ENCODE measurements at regions not wholly inside any gene's neighbourhood (a gene's known extent, or its start where the extent isn't known, plus 50 kb on each side); places are given as distances from the start of the nearest gene placed in this dataset.
"Not testable (repeated sequence)": the region's sequence is repeated elsewhere in the genome, so short reads cannot be mapped to it uniquely, and the experiment has no call there.

DNA sequence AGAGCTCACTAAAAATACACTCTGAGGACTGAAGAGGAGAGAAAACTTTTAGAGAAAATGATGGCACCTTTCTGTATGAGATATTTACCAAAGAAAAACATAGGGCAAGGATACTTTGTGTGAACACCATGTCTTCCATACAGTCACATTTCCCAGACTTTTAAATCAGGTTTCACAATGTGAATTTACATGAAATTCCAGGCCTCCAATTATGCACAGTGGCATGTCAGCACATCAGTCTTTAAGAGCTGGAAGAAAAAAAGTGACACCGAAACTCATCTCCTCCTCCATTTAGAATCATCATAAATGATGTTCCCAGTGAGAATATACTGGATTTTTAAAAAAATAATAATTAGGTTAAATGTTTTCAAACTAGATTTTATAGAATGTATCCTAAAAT is 232.2 kb upstream of the UBASH3B start:
- no CpG with 5 or more reads among the region's 1 CpG for WGBS (ENCODE audit: insufficient coverage, low lambda C conversion rate)
- no peaks in the 10 kb centered on the region for H3K9me3 ChIP-seq (ENCODE audit: control insufficient read depth, low read depth, low read length)
- H3K4me3 ChIP-seq (ENCODE audit: low read length), result no peak overlapping the region
- no peak overlapping the region for H3K27ac ChIP-seq (ENCODE audit: low read length)
- H3K27me3 ChIP-seq (ENCODE audit: control insufficient read depth, insufficient read depth, low read length), result no peaks in the 10 kb centered on the region
- no peaks in the 10 kb centered on the region for H3K4me1 ChIP-seq (ENCODE audit: control insufficient read depth, insufficient read depth, low read length)
- H3K36me3 ChIP-seq (ENCODE audit: control insufficient read depth, insufficient read depth, low read length), result no peaks in the 10 kb centered on the region
- DNase-seq, result no peak

DNA sequence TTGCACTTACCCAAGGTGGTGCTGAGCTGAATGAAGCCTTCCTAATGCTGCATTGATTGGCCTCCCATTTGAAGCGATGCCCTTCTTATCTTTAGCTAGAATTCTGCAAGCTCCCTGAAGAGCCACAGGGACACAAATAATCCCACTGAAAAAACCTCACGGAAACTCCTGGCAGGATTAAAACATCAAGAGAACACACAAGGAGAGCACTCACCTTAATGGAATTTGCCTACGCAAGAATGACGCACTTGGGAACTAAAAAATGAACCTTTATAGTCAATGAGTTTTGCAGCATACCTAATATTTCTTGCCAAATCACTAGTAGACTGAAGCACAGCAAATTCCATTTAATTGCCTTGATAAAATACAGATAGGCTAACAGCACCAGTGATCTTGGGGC is 232.8 kb upstream of the UBASH3B start:
- Histone ChIP-seq H3K9me3 (ENCODE audit: control insufficient read depth, low read depth, low read length) (no peaks in the 10 kb centered on the region), H3K4me1 (ENCODE audit: control insufficient read depth, insufficient read depth, low read length) (no peaks in the 10 kb centered on the region), H3K27ac (ENCODE audit: low read length) (no peak overlapping the region), H3K27me3 (ENCODE audit: control insufficient read depth, insufficient read depth, low read length) (no peaks in the 10 kb centered on the region), H3K4me3 (ENCODE audit: low read length) (no peak overlapping the region), H3K36me3 (ENCODE audit: control insufficient read depth, insufficient read depth, low read length) (no peaks in the 10 kb centered on the region)
- WGBS (ENCODE audit: insufficient coverage, low lambda C conversion rate), result 90% methylated on average over 2 of the region's 4 CpGs
- no peak for DNase-seq

DNA sequence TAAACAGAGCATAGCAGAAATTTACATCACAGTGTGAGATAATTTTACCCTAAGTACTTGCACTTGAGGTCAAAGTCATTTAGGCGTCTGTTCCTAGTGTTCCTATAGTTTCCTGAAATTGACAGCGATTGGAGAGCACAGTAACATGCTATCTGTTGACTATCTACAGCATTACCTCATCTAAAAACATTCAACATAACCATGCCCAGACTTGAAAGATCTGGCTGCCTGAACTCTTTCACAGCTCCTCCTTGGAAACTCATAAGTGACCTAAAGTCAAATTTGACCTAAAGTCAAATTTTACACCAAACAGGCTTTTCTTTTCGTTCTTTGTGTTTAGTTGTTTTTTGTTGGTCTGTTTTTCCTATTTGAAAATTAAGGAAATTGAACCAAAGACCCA is 233.8 kb upstream of the UBASH3B start:
- H3K4me3 ChIP-seq (ENCODE audit: low read length), result no peak overlapping the region
- no peaks in the 10 kb centered on the region for H3K27me3 ChIP-seq (ENCODE audit: control insufficient read depth, insufficient read depth, low read length)
- H3K27ac ChIP-seq (ENCODE audit: low read length), result no peak overlapping the region
- no peaks in the 10 kb centered on the region for H3K9me3 ChIP-seq (ENCODE audit: control insufficient read depth, low read depth, low read length)
- no peak for DNase-seq
- H3K4me1 ChIP-seq (ENCODE audit: control insufficient read depth, insufficient read depth, low read length), result no peaks in the 10 kb centered on the region
- H3K36me3 ChIP-seq (ENCODE audit: control insufficient read depth, insufficient read depth, low read length), result no peaks in the 10 kb centered on the region
- WGBS (ENCODE audit: insufficient coverage, low lambda C conversion rate), result 60% methylated on average over 1 of the region's 3 CpGs

DNA sequence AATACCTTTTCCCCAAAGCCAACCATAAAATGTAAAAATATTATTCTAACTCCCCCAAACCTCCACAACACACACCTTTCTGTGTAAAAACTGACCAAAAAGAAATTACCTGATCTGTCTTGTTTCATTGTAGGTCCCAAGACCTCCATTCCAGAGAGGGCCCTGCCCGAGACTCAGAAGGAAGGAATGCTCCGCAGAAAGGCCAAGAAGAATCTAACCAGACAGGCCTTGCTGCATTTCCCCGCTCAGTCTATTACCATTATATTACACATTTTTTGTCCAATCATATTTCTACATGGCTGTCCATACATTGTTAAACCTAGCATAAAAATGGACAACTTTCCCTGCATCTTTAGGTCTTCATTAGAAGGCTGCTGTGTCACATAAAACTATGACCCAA is 237.5 kb upstream of the UBASH3B start:
- H3K9me3 ChIP-seq (ENCODE audit: control insufficient read depth, low read depth, low read length), result peaks cover 8% of the 10 kb centered on the region
- no peaks in the 10 kb centered on the region for H3K4me1 ChIP-seq (ENCODE audit: control insufficient read depth, insufficient read depth, low read length)
- no CpG with 5 or more reads among the region's 3 CpGs for WGBS (ENCODE audit: insufficient coverage, low lambda C conversion rate)
- no peak for DNase-seq
- H3K27me3 ChIP-seq (ENCODE audit: control insufficient read depth, insufficient read depth, low read length), result no peaks in the 10 kb centered on the region
- H3K4me3 ChIP-seq (ENCODE audit: low read length), result no peak overlapping the region
- H3K27ac ChIP-seq (ENCODE audit: low read length), result no peak overlapping the region
- no peaks in the 10 kb centered on the region for H3K36me3 ChIP-seq (ENCODE audit: control insufficient read depth, insufficient read depth, low read length)

DNA sequence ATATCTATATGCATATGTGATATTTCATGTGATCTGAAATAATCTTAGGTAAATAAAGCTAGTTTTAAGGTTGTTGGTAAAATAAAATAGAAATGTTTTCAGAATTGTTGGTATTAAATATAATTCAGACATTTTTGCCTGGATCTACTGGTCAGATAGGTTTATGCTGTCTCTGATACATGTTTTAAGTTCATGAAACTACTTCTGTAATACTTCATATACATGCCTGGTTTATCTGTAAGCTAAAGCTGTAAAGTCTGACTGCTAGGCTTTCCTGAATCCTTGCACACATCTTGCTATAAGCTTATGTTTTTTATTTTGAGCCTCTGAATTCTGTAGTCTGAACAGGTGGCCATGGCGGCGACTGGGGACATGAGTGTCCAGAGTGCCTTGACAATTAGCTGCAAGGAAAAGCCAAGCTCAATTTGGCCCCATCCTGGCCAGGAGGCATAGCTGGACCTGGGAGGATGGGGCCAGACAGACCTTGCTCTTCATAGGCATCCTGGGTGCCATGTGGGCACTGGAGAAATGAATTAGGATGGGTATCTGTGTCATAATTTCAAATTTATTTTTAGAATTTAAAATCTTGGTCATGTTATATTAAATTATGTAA is 241.0 kb upstream of the UBASH3B start:
- Histone ChIP-seq H3K9me3 (ENCODE audit: control insufficient read depth, low read depth, low read length) (peaks cover 8% of the 10 kb centered on the region), H3K27ac (ENCODE audit: low read length) (no peak overlapping the region), H3K36me3 (ENCODE audit: control insufficient read depth, insufficient read depth, low read length) (no peaks in the 10 kb centered on the region), H3K4me3 (ENCODE audit: low read length) (no peak overlapping the region), H3K27me3 (ENCODE audit: control insufficient read depth, insufficient read depth, low read length) (no peaks in the 10 kb centered on the region), H3K4me1 (ENCODE audit: control insufficient read depth, insufficient read depth, low read length) (no peaks in the 10 kb centered on the region)
- no peak for DNase-seq
- no CpG with 5 or more reads among the region's 2 CpGs for WGBS (ENCODE audit: insufficient coverage, low lambda C conversion rate)

DNA sequence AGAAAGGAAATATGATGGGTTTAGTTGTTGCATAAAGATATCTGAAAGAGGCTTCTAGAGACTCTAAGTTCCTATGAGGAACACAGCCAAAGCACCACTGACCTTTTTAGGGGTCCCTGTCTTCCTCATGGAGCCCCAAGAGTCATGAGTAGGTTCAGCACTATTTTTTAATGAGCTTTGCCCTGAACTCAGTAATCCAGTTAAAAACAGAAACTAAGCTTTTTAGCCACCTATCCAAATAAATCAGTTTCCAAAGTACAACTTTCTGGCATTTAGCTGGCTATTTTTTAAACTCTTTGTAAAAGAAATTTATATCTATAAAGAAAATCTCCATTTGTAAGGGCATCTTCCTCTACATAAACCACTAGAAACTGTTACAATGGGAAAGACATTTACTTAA is 241.8 kb upstream of the UBASH3B start:
- H3K9me3 ChIP-seq (ENCODE audit: control insufficient read depth, low read depth, low read length), result peaks cover 8% of the 10 kb centered on the region
- no peaks in the 10 kb centered on the region for H3K36me3 ChIP-seq (ENCODE audit: control insufficient read depth, insufficient read depth, low read length)
- H3K27ac ChIP-seq (ENCODE audit: low read length), result no peak overlapping the region
- H3K4me1 ChIP-seq (ENCODE audit: control insufficient read depth, insufficient read depth, low read length), result no peaks in the 10 kb centered on the region
- no peak for DNase-seq
- H3K4me3 ChIP-seq (ENCODE audit: low read length), result no peak overlapping the region
- no peaks in the 10 kb centered on the region for H3K27me3 ChIP-seq (ENCODE audit: control insufficient read depth, insufficient read depth, low read length)

DNA sequence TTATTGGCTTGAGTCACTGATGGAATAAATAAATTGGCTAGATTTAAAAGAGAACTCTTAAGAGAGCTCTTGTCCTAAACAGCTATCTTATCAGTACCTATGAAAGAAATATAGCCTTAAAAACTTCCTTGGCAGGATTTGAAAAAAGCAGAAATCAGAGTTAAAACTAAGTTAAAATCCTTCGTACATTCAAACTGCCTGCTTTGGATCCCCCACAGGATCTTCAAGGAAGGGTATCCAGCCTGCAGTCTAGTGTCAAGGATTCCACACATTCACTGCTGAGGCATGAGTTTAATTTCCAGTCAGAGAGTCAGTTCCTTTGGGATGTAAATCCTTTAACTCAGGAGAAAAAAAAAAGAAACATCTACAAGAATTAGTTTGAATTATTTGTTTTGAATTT is 242.9 kb upstream of the UBASH3B start:
- Histone ChIP-seq H3K9me3 (ENCODE audit: control insufficient read depth, low read depth, low read length) (peaks cover 8% of the 10 kb centered on the region), H3K36me3 (ENCODE audit: control insufficient read depth, insufficient read depth, low read length) (no peaks in the 10 kb centered on the region), H3K27me3 (ENCODE audit: control insufficient read depth, insufficient read depth, low read length) (no peaks in the 10 kb centered on the region), H3K4me3 (ENCODE audit: low read length) (no peak overlapping the region), H3K27ac (ENCODE audit: low read length) (no peak overlapping the region), H3K4me1 (ENCODE audit: control insufficient read depth, insufficient read depth, low read length) (no peaks in the 10 kb centered on the region)
- no peak for DNase-seq
- WGBS (ENCODE audit: insufficient coverage, low lambda C conversion rate), result 100% methylated on average over 1 of the region's 1 CpG

DNA sequence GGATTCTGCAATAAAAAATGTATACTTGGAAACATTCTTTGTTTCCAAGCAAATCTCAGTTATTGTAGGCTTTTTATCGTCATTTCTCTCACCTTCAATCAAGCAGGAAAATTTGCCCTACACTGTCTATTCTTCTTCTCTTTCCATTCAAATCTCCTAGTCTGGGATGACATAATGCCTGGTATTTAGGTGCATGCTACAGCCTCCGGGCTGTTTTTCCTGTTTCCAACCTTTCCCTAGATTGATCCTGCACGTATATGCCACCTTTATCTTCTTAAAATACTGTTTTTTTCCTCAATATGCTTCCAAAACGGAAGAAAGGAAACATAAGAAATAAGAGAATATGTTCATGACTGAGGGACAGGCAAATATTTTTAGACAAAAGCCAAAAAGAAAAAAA is 249.1 kb upstream of the UBASH3B start:
- Histone ChIP-seq H3K27me3 (ENCODE audit: control insufficient read depth, insufficient read depth, low read length) (no peaks in the 10 kb centered on the region), H3K36me3 (ENCODE audit: control insufficient read depth, insufficient read depth, low read length) (no peaks in the 10 kb centered on the region), H3K4me1 (ENCODE audit: control insufficient read depth, insufficient read depth, low read length) (no peaks in the 10 kb centered on the region), H3K9me3 (ENCODE audit: control insufficient read depth, low read depth, low read length) (no peaks in the 10 kb centered on the region), H3K4me3 (ENCODE audit: low read length) (no peak overlapping the region), H3K27ac (ENCODE audit: low read length) (no peak overlapping the region)
- no peak for DNase-seq
- WGBS (ENCODE audit: insufficient coverage, low lambda C conversion rate), result 81% methylated on average over 4 of the region's 4 CpGs

DNA sequence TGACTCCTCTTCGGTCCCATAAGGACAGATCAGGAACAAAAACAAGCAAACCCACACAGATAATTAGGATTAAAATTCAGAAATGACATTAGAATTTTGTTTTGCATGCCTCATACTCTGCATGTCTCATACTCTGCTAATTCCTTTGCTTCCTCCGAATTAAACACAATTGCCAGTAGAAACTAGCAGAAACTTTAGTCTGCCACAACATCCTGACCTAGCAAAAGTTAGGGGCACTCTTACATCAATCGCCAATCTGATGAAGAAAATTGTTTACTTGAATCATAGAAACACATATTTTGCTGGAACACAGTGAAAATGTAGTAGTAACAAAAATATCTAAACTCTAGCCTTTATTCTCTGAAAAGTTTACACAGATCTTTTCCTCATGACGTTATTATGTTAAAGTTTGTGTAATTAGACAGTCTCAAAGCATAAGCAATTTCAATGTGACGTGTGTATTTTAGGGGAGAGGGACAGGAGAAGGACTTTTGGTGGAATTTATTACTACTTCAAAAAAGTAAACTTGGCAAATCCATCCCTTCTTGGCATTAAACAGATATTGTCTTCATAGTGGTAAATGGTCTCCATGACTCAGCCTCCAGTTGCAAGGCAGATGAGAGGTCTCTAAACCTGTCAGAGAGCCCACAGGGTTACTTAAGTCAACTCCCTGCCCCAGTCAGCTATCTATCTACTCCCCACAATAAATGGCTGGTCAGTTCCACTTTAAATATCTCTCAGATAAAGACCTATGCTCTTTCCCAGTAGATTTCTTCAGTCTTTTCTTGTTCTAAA is 249.8 kb upstream of the UBASH3B start:
- Histone ChIP-seq H3K27ac (ENCODE audit: low read length) (no peak overlapping the region), H3K27me3 (ENCODE audit: control insufficient read depth, insufficient read depth, low read length) (no peaks in the 10 kb centered on the region), H3K36me3 (ENCODE audit: control insufficient read depth, insufficient read depth, low read length) (no peaks in the 10 kb centered on the region), H3K4me3 (ENCODE audit: low read length) (no peak overlapping the region), H3K4me1 (ENCODE audit: control insufficient read depth, insufficient read depth, low read length) (no peaks in the 10 kb centered on the region), H3K9me3 (ENCODE audit: control insufficient read depth, low read depth, low read length) (no peaks in the 10 kb centered on the region)
- peak; percentile 5 to 7 for DNase-seq
- WGBS (ENCODE audit: insufficient coverage, low lambda C conversion rate), result 58% methylated on average over 3 of the region's 5 CpGs

DNA sequence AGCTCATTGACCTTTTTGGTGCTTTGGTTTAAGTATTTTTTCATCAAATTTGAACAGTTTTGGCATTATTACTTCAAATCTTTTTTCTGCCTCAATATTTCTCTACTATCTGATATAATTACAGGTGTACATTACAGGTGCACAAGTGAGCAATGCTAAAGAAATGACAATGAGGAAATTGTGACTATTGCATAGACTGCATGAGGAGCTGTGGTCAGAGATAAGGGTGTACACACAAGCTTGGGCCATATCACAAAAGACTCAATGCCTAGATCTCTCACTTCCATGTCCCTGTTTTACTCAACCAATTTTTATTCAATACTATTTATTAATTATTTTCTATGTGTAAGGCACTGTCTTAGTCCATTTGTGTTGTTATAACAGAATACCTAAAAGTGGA is 251.0 kb upstream of the UBASH3B start:
- Histone ChIP-seq H3K4me3 (ENCODE audit: low read length) (no peak overlapping the region), H3K36me3 (ENCODE audit: control insufficient read depth, insufficient read depth, low read length) (no peaks in the 10 kb centered on the region)
- no peak for DNase-seq

DNA sequence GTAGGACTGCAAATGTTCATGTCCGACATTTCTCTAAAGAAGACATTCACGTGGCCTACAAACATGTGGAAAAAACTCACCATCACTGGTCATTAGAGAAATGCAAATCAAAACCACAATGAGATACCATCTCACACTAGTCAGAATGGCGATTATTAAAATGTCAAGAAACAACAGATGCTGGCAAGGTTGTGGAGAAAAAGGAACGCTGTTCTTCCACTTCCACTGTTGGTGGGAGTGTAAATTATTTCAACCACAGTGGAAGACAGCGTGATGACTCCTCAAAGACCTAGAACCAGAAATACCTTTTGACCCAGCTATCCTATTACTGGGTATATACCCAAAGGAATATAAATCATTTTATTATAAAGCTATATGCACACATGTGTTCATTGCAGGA is 253.9 kb upstream of the UBASH3B start:
- DNase-seq; H3K27ac ChIP-seq (ENCODE audit: low read length); H3K27me3 ChIP-seq (ENCODE audit: control insufficient read depth, insufficient read depth, low read length); H3K9me3 ChIP-seq (ENCODE audit: control insufficient read depth, low read depth, low read length); H3K4me1 ChIP-seq (ENCODE audit: control insufficient read depth, insufficient read depth, low read length); H3K36me3 ChIP-seq (ENCODE audit: control insufficient read depth, insufficient read depth, low read length); H3K4me3 ChIP-seq (ENCODE audit: low read length): not testable (repeated sequence)
- no CpG with 5 or more reads among the region's 5 CpGs for WGBS (ENCODE audit: insufficient coverage, low lambda C conversion rate)

More for the DNA sequence above, 251.0 kb upstream of the UBASH3B start:
- no peaks in the 10 kb centered on the region for H3K27me3 ChIP-seq (ENCODE audit: control insufficient read depth, insufficient read depth, low read length)
- H3K27ac ChIP-seq (ENCODE audit: low read length), result no peak overlapping the region
- no peaks in the 10 kb centered on the region for H3K4me1 ChIP-seq (ENCODE audit: control insufficient read depth, insufficient read depth, low read length)
- H3K9me3 ChIP-seq (ENCODE audit: control insufficient read depth, low read depth, low read length), result no peaks in the 10 kb centered on the region

Measured in large intestine (tissue), 3 donors.